ENCODE measurements at regions not wholly inside any gene's neighbourhood (a gene's known extent, or its start where the extent isn't known, plus 50 kb on each side); places are given as distances from the start of the nearest gene placed in this dataset.
A peak's percentile ranks its signal among the peaks of the same experiment; 100 is the strongest.

DNA sequence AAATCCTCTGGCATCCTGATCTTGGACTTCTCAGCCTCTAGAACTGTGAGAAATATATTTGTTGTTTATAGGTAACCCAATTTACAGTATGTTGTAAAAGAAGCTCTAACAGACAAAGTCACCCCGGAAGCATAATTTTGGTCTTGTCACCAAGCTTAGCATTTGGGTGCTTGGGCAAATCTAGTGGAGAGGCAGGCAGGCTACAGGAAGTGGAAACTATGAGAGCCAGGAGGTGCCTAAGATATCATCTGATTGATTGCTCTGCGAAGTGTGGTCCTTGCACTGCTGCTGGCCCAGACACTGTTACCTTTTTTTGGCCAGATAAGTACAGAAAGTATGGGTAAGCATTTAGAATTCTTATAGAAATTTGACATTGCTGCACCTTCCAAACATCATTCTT, 102.9 kb downstream of the CDC42EP3 start:
- TF ChIP-seq, protein P1, sequence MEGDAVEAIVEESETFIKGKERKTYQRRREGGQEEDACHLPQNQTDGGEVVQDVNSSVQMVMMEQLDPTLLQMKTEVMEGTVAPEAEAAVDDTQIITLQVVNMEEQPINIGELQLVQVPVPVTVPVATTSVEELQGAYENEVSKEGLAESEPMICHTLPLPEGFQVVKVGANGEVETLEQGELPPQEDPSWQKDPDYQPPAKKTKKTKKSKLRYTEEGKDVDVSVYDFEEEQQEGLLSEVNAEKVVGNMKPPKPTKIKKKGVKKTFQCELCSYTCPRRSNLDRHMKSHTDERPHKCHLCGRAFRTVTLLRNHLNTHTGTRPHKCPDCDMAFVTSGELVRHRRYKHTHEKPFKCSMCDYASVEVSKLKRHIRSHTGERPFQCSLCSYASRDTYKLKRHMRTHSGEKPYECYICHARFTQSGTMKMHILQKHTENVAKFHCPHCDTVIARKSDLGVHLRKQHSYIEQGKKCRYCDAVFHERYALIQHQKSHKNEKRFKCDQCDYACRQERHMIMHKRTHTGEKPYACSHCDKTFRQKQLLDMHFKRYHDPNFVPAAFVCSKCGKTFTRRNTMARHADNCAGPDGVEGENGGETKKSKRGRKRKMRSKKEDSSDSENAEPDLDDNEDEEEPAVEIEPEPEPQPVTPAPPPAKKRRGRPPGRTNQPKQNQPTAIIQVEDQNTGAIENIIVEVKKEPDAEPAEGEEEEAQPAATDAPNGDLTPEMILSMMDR (IDR thresholded peaks at IDR 0.05) = no peak
- FAIRE-seq = no peak
- H3K27me3 ChIP-seq = no peaks in the 10 kb centered on the region
- H3K27ac ChIP-seq = no peak overlapping the region
- H3K4me3 ChIP-seq = no peak overlapping the region
- 75 to 79% methylated on average over 2 of the region's 2 CpGs for WGBS, 2 donors
- H3K36me3 ChIP-seq = no peaks in the 10 kb centered on the region
- intact Hi-C loops (cut with DNase I) = no loop called here
- ATAC-seq = no peak
- H3K4me1 ChIP-seq = no peaks in the 10 kb centered on the region
- H3K9me3 ChIP-seq = no peaks in the 10 kb centered on the region
- DNase-seq = no peak

DNA sequence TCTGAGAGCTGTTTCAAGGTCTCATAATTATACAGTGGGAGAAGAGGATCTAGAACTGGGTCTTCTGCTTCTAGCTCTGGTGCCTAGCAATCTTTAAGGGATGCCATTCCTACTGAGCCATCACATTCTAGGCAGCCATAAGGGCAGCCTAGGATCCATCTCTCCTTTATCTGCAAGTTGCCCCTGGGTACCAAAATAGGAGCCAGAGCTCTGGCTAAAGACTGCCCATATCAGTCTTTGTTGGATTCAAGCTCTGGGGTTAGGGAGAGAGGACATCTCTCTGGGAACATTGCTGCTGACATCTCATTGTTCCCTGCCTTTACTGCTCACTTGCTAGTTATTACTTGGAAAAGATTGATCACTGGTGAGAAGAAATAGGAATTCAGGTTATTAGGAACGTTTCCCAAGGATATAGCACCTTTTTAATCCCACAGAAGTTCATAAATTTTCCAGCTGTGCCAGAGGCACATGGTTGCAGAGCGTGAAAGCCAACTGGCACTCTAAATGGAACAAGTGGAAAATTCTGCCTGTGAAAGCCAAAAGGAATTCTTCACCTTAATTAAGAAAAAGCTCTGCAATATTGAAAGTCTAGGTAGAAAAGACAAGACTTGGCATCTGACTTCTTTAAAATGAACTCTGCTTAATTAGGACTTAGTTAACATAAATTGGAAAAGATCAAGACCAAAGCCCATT, 102.2 kb downstream of the CDC42EP3 start:
- H3K27me3 ChIP-seq = no peaks in the 10 kb centered on the region
- no peak overlapping the region for H3K4me3 ChIP-seq
- WGBS, 2 donors = 51 to 61% methylated on average over 2 of the region's 2 CpGs
- FAIRE-seq (no peak), DNase-seq (no peak), ATAC-seq (no peak)
- no peaks in the 10 kb centered on the region for H3K9me3 ChIP-seq
- no peak overlapping the region for H3K27ac ChIP-seq
- TF ChIP-seq, protein P1 (IDR thresholded peaks at IDR 0.05) = no peak
- no peaks in the 10 kb centered on the region for H3K4me1 ChIP-seq
- H3K36me3 ChIP-seq = no peaks in the 10 kb centered on the region
- intact Hi-C loops (cut with DNase I) = no loop called here

DNA sequence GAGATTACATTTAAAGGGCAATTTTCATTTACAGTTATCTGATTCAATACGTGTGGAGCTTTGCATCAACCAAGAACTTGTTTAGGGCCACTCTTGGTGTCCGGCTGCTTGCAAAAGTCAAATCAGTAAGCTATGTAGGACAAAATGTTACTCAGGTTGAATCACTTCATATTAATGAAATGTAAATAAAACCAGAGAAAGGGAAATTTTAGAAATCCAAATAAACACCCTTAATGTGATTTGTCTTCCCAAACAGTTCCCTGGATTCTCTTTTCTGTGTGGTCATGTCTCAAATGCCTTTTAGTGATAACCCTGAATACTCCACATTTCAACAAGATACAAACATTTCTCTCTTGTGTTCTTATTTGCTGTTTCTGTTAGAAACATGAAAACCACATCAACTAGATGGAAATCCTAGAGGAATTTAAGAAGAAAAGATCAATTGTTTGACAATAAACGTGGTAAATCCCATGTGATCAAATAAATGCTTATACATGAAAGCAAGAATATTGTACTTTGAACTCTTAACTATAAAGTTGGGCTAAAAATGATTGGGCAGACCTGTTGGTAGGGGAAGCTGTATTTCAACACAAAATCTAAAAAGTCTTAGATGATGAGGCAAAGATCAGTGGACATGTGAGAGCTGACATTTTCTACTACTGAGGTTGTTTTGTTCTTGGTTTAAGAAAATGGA, 101.3 kb downstream of the CDC42EP3 start:
- TF ChIP-seq, protein P1 (IDR thresholded peaks at IDR 0.05) = no peak
- intact Hi-C loops (cut with DNase I) = no loop called here
- Histone ChIP-seq H3K27me3 (no peaks in the 10 kb centered on the region), H3K36me3 (no peaks in the 10 kb centered on the region), H3K27ac (no peak overlapping the region), H3K4me1 (no peaks in the 10 kb centered on the region), H3K4me3 (no peak overlapping the region), H3K9me3 (no peaks in the 10 kb centered on the region)
- 37 to 48% methylated on average over 3 of the region's 3 CpGs for WGBS, 2 donors
- DNase-seq (no peak), FAIRE-seq (no peak), ATAC-seq (no peak)

DNA sequence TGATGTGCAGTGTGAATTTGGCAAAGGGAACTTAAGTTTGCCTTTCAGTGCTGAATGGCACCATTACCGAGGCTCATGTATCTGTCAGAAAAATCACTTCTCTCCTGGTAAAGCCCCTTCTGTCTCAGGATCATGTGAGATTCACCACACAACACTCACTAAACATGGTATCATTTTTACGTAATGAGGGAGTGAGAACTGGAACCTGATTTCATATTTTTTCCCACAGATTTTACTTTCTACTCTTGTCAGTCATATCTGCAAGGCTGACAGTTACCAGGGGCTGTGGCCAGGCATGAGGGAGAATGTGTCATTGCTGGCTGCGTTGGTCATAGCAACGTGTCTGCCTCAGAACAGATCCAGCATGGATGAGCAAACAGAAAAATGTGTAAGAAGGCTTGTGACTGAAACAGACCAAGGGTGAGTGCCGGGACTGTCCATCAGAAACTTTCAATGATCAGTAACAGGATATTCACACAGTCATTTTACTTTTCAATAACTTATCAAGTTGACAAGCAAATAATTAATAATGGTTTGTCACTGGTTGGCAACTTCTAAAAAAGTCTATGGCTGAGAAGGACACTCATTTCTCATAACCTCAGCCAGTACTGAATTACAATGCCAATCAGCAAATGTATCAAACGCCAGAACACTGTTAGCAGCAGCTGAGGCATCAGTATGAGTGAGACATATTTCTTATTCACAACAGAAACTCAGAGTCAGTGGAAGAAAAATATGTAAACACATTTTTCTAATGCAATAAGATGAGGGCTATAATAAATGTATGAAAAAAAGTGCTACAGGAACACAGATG, 100.5 kb downstream of the CDC42EP3 start:
- ATAC-seq (peak in 3 of 4 donors; percentile 15 to 81 (median 42)), DNase-seq (no peak), FAIRE-seq (no peak)
- Histone ChIP-seq H3K36me3 (no peaks in the 10 kb centered on the region), H3K4me3 (no peak overlapping the region), H3K4me1 (no peaks in the 10 kb centered on the region), H3K27ac (no peak overlapping the region), H3K9me3 (no peaks in the 10 kb centered on the region), H3K27me3 (no peaks in the 10 kb centered on the region)
- TF ChIP-seq, protein P1 (IDR thresholded peaks at IDR 0.05) = no peak
- intact Hi-C loops (cut with DNase I) = no loop called here
- 68% methylated on average over 6 of the region's 6 CpGs for WGBS, 2 donors

Measured in pancreas (tissue), 10 donors.